Stimulated activated CD8-positive, alpha-beta memory T cell treated with anti-CD3 and anti-CD28 coated beads, Interleukin-12 subunit alpha, Interleukin-12 subunit beta, amount 100 ng/mL, for 1 hour (primary cell): ENCODE measurements at regions not wholly inside any gene's neighbourhood (a gene's known extent, or its start where the extent isn't known, plus 50 kb on each side); places are given as distances from the start of the nearest gene placed in this dataset.
"Not testable (repeated sequence)": the region's sequence is repeated elsewhere in the genome, so short reads cannot be mapped to it uniquely, and the experiment has no call there.

Experiments
- DNase-seq: peaks from one replicate; pipeline ENCODE4 v3.0.0-alpha.2; 2020; ENCODE audit warnings: low read depth

DNA sequence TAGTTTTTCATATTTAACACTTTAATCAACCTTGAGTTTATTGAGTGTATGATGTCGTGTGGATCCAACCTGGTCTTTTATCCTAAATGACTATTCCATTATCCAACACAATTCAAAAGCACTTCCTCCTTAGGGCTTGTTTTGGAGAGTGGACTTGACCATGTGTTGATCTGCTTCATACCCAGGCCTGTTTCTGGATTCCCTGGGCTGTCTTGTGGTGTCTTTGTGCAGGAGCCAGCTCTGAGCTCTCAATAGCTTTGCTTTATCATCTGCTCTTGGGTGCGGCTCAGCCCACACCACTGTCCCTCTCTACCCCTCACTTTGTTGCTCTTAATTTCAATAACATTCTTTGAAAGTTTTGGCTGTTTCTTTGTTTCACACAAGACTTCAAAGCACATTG is 70.9 kb upstream of the CHST15 start:
- DNase-seq = no peak

DNA sequence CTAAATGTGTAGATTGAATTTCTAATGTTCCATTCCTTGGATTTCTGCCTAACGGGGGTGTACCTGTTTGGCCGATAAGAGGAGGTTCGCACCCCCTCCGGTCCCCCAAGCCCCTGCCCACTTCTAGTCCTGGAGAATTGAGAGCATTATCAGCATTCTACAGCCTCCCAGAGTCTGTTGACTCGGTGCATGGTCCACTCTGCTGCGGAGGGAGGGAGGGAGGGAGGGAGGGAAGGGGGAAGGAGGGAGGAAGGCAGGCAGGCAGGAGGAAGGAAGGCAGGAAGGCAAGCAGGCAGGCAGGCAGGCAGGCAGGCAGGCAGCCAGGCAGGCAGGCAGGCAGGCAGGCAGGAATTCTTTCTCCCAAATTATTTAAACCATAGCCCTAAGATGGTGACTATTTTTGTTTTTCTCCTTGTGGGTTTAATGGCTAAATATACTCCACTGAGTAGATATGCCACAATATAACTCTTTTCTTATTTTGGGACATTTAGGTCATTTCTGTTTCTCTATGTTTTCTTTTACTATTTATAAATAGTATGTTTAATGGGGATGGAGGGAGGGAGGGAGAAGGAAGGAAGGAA is 69.5 kb upstream of the CHST15 start:
- no peak for DNase-seq

DNA sequence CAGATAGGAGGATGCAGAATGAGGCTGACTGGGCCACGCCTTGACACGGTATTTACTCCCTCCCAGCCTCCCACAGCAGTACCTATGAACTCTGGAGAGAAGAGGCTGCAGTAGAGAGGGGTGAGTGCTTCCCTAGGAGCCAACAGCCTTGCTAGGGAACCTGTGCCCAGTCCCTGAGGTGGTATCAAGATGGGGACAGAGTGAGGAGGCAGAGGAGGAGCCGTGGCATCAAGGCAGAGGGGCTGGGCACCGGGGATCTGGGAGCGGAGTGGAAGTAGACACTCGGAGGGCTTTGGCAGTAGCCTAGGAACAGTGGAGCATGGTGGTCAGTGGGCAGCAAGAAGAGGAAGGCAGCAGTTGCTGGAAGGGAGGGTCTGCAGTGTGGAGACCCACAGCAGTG is 68.7 kb upstream of the CHST15 start:
- DNase-seq = no peak

DNA sequence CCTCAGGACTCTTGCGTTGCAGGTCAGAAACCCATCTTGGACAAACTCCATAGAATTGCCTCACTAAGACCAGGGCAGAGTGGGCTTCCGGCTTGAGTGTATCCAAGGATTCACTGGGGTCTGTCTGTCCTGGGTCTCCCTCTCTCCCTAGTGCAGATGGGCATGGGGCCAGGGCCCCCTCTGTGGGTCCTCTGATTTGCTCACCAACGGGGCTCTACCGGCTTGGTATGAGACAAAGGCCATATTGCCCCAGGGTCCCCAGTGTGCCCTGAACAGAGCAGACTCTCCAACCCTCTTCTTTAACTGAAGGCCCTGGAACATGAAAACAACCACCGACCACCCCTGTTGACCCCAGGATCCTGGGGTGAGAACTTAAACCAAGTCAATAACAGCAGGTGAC is 68.2 kb upstream of the CHST15 start:
- DNase-seq = no peak

DNA sequence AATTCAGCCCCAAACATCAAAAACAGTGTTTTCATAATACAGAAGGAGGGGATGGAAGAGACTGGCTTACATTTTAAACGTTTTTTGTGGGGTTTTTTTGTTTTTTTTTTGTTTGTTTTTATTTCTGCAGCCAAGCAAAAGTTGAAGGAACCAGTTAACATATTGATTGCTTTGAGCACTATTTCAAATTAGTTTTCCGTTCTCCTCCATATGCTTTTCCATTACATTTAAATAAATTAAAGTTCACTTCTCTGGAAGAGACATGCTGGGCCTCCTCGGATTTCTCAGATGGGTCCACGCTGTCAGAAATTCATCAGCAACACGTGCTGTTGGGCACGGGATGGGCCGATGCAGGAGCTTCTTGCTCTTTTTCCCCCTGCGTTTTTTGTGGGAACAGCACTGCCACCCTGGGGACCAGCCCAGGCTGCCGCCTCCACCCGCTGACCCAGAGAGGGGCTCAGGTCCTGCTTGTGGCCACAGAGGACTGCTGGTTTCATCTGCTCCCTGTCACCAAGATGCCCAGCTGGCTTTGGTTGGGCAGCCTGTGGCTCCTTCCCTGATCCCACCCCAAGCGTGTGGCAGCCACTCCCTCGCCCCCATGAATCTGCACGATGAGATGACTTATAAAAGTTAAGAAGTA is 67.7 kb upstream of the CHST15 start:
- no peak for DNase-seq

DNA sequence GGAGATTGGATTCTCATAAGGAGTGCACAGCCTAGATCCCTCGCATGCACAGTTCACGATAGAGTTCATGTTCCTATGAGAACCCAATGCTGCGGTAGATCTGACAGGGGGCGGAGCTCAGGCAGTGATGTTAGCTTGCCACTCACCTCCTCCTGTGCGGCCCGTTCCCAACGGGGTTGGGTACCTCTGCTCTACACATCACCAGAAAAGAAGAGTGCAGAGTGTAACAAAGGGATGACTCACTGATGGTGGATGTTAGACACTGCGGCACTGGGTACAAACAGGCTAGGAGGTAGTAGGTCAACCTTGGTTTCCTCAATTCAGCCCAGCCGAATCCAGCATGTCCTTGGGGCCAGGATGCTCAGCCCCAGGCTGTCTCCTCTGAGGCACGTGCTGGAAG is 66.8 kb upstream of the CHST15 start:
- DNase-seq = no peak

DNA sequence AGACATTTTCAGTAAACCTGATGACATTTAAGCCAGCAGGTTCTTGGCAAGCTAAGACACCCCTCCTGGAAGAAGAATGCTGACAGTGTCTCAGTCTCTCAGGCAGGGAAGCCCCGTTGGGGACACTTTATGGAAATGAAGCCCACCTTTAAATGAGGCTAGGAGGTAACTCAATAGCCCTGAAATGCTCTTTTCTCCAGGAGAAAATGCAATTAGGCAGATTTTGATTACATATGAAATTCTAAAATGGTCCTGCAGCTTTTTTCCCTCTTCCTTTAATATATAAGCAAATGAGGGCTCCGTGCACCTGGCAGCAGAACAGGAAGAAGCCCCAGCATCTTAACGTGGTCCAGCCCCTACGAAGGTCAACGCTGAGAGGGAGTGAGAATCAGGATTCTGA is 65.8 kb upstream of the CHST15 start:
- no peak for DNase-seq

DNA sequence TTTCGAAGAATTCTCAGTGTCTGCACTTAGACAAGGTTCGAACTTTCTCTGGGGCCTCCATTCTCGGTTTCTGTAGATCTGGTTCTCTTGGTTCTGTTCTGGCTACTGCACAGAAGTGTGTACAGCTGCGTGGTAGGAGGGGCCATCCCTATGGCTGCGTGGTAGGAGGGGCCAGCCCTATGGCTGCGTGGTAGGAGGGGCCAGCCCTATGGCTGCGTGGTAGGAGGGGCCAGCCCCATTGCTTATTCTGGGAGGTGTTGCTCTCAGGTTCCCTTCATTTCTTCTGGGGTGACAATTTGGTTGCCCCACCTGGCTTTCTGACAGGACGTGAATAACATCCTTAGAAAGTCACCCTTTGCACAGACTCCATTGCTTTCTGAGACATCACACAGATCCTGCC is 65.2 kb upstream of the CHST15 start:
- DNase-seq = no peak

DNA sequence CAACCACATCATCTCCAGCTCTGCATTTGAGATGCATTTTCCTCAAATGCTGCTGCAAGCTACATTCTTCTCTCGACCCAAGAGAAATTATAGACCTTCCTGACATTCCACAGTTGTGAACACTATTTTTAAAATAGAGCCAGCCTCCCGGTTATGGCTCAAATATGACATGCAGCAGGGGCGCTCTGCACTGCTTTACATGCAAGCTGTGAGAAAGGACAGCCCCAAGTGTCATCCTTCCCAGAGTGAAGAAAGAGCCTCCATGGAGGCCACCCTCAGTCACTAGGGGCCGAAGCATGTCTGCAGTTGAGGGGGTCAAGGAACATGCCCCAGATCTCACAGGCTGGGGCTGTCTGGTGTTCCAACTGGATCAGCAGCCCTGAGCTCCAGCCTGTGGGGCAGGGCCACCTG is 63.9 kb upstream of the CHST15 start:
- DNase-seq = no peak

DNA sequence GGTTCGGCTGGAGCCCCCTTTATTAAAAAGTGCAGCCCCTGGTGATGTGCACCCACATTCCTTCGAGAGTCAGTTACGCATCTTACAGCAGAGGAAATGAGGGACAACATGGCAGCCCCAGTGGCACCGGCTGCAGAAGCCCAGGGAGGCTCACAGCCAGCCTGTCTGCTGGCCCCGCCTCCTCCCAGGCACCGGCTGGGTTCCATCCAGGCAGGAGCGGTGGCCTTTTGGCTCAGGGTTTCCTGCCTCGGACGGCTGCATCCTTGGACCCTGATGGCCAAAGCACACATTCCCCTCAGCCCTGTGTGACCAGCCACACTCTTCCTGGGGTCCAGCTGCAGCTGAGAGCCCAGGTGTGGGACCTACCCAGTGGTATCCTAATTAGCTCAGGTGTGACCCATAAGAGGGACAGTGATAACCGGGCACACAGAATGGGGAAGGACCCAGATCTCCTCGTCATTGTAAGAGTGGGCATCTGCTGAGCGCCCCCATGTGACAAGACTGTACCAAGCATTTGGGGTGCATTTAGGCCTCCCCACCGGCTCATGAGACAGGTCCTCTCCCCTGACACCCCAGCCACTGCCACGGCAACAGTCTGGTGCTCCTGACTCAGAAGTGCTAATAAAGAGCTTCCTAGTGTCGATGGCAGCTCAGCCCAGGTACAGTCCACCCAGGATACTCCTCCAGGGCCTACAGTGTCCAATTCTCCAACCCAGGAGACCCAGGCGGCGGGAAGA is 63.3 kb upstream of the CHST15 start:
- DNase-seq = no peak

DNA sequence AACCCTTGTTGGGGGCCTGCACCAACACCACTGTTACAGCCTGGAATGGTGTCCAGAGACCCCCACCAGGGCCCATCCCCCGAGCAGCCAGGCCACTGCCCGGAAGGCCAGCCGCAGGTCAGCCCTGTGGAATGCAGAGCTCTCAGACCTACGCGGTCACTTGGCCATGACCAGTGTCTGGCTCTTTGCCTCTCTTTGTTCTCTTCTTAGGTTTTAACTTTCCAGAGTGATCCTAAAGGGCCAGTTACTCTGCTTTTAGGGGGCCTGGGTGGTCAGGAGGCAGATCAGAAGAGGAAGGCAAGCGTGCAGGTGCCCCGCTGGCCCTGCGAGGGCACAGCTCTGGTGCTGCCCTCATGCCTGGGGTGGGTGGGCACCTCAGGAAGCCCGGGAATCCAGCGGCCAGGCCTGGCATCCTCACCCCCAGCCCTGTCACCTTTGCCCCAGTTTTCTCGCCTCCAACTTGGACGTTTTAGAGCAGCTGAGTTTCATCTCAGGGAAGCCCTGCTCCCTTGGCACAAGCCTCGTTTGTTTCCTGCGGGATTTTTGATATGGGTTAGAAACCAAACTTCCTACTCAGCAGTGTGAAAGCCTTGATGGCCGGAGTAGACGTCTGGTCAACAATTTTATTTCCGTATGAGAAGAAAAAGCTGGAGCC is 62.5 kb upstream of the CHST15 start:
- DNase-seq = no peak

DNA sequence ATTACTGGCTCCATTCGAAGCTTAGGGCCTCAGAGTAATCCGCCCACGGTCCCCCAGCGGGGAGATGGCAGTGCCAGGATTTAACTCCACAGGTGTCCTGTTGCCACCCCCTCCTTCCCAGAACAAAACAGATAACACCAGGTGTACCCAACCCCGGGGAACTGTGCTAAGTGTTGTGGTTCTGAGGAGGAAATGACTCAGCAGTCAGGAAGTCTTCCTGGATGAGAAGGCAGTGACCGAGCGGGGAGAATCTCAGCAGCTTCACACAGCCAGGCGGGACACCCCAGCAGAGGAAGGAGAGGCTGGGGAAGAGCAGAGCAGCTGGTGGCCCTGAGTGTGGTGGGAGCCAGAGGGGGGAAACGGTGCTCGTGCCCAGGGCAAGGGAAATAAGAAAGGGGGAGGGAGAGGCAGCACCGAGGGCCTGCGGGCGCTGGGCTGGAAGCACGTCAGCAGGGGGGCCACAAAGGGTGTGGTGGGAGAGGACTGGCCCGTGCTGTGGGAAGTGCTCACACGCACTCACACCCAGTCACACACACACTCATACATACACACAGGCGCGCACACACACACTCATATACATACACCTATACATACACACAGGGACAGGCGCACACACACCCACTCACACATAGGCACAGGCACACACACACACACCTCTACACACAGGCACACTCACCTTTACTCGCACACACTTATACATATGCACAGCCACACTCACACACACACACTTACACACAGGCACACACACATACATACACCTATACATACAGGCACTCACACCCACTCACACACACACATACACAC is 59.8 kb upstream of the CHST15 start:
- DNase-seq = peak; percentile 19

DNA sequence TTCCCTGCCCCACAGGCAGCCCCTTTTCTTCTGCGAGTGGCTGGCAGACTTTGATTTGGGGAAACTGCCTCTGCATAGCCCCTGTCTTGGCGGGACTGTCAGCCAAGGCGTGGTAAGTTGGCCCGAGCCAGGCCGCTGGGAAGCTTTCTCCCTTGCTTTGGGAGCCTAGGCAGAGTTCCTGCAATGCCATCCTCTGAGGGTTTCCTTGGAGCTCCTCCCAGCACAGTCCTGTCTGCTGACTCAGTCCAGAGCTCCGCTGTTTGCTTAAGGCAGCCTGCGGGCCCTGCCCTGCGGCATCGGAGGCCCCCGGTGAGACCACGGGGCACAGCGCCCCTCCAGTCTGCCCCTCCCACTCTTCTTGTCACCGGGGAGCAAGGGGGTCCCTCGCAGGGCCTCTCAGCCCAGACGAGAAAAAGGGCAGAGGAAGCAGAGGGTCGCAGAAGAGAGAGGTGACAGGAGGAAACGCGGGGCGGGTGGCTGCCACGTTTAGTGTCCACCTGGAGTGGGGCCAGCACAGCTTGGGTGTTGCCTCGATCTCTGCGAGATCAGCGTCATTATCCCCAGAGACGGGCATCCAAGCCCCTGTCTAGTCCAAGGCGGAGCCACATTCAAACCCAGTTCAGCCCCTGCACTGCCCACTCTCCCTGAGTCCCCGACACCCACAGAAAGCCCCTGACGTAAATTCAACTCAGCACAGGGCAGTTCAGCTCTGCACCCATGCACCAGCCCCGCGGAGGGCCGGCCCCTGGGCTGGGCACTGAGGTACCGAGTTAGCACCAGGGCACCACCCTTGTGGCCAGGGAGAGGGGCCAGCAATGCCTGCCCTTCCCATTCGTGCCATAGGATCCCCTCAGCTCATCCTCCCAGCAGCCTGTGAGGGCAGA is 59.0 kb upstream of the CHST15 start:
- no peak for DNase-seq

DNA sequence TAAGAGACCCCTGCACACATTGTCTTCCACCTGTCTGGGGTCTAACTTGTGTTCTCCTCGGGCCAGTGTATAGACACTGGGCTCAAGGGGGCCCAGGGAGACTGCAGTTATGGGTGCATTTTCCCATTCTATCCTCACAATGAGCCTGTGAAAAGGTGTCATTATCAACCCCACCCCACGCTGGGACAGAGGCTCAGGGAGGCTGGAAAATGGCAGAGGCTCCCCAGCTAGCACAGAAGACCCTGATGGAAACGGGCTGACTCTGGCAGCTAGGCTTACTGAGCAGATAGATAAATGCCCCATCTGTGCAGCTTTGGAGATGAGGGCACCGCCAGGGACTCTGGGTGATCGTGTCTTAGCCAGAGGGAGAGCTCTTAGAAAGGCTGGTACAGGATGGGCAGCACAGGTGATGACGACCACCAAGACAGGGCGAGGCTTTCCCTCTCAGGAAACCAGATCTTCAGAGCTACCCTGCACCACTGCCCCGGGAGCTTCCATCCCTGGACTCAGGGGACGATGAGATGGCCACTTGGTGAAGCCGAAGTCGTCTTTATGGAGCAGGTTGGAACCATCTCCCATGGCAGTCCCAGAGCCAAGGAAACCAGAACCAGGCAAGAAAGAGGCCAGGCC is 58.2 kb upstream of the CHST15 start:
- no peak for DNase-seq

DNA sequence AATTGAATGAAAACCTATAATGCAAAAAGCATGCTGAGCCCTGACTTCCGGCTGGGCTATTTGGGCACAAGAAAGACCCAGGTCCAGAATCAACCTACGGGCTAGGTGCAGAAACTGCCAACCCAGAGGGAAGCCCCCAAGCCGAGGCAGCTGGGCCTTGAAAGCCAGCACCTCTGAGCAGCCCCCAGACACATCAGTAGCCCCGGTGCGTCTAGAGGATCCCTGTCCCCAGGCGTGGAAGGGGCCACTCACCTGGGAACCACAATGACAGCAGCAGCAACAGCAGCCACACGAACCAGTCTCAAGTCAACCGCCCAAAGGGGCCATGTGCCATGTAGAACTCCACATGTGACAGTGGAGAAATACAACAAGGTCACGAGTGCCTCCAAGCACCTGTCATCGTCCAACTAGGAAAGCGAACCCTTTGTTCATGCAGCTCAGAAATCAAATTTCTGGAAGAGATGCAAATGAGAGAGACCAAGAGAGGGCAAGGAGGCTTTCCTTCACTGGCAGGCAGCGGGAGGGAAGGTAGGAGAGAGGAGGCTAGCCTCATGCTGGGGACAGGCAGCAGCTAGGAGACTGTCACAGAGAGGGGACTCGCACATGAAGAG is 57.5 kb upstream of the CHST15 start:
- no peak for DNase-seq

DNA sequence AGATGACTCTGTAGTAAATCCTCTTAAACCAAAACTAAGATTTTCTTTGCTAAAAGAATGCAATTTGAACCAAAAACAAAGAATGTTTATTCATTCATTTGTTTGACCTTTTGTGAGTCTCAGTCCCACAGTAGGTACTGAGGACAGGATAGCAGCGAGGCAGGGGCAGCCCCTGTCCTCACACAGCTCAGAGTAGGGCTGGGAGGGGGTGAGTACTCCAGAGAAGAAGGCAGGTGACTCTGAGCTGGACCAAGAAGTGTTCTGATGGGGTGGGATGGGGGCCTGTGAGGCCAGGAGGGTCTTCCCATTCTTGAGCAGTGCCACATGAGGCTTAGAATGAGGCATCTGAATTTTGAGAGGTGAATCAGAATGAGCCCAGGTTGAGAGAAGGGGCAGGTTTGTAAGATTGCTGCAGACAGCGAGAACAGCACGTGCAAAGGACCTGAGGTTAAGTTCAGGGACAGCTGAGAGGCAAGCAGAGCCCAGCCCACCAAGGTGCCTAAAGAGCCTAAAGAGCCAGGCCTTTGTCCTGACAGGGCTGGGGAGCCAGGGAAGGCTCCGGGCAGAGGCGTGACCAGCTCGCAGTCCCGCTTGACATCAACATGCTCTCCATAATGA is 56.9 kb upstream of the CHST15 start:
- no peak for DNase-seq

DNA sequence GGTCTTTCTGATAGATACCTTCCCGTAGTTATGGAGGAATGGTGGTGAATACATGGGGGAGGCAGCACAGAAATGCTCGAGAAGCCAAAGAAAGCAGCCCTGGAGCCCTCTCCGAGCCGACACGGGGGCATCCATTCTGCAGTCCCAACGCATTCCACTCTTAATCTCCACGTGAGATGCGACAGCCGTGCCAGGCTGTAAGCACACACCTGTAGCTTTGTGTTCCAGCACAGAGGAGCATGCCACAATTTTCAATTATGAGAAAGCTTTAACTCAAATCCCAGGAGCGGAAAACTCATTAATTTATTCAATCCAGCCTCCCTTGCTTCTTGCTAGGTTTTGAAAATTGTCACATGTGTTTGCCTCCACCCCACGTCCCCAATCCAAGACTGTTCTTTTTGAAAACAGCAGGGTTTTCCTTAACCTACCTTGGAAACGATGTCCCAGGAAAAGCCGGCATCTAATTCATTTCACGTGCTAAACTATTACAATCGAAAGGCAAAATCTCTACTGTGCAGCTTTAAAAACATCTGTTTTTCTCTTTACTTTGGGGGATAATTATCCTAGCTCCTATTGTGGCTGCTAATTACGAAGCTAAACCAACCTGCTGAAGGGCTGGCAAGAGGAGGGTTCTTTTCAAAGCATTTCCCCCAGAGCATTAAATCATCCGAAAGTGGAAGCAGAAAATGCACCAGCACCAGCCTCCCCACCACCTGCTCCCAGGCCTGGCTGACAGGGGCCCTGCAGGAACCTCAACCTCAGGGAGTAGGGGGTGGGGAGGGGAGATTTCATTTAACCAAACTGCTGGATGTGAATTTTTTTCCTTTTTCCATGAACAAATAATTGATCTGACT is 56.0 kb upstream of the CHST15 start:
- DNase-seq = no peak

DNA sequence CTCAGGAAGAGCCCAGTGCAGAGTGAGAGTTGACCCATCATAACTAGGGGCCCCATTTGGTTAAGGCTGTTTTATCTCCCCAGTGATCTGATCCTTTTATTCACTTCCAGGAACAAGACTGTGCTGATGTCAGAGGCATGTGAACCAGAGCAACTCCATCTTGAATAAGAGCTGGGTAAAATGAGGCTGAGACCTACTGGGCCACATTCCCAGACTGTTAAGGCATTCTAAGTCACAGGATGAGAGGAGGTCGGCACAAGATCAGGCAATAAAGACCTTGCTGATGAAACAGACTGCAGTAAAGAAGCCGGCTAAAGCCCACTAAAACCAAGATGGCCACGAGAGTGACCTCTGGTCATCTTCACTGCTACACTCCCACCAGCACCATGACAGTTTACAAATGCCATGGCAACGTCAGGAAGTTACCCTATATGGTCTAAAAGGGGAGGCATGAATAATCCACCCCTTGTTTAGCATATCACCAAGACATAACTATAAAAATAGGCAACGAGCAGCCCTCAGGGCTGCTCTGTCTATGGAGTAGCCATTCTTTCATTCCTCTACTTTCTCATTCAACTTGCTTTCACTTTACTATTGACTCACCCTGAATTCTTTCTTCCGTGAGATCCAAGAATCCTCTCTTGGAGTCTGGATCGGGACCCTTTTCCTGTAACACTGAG is 55.3 kb upstream of the CHST15 start:
- DNase-seq = not testable (repeated sequence)
